MCF 10A (cell line): ENCODE measurements at regions not wholly inside any gene's neighbourhood (a gene's known extent, or its start where the extent isn't known, plus 50 kb on each side); places are given as distances from the start of the nearest gene placed in this dataset.

ENCODE experiments used
- BruUV-seq: library from RNA; stranded (reverse); fragments of 400-500 nt; replicated peaks from 2 replicates; lab custom pipeline; 2021; lab: Mats Ljungman, UMichigan
- CTCF ChIA-PET: fragments of 300-600 bp; sonication (Branson Sonifier 250); formaldehyde crosslinking; extraction: SDS; loops from one replicate; lab custom pipeline; 2021; ENCODE audit warnings: antibody characterized with exemption, inconsistent platforms; lab: Yijun Ruan, JAX
- POLR2A ChIA-PET: fragments of 300-600, 350-650 bp; sonication (Branson Sonifier 250); formaldehyde crosslinking; extraction: SDS; loops from one replicate; lab custom pipeline; 2020; ENCODE audit warnings: antibody characterized with exemption, inconsistent platforms; lab: Yijun Ruan, JAX
- DNase-seq: peaks from one replicate; pipeline ENCODE4 v3.0.0-alpha.2; 2018; ENCODE audit not compliant: unreplicated experiment
- H3K27ac Mint-ChIP-seq: one replicate; pipeline ENCODE4 v1.8.0; 2022; ENCODE audit warnings: mild to moderate bottlenecking, low read depth, mixed read lengths; ENCODE audit not compliant: unreplicated experiment
- H3K27me3 Mint-ChIP-seq: one replicate; pipeline ENCODE4 v1.8.0; 2022; ENCODE audit warnings: mixed read lengths; ENCODE audit not compliant: insufficient read depth, unreplicated experiment
- H3K36me3 Mint-ChIP-seq: one replicate; pipeline ENCODE4 v1.8.0; 2022; ENCODE audit warnings: mild to moderate bottlenecking, moderate library complexity, mixed read lengths; ENCODE audit not compliant: insufficient read depth, unreplicated experiment
- H3K4me1 Mint-ChIP-seq: one replicate; pipeline ENCODE4 v1.8.0; 2022; ENCODE audit warnings: mixed read lengths; ENCODE audit not compliant: insufficient read depth, unreplicated experiment
- H3K4me3 Mint-ChIP-seq: one replicate; pipeline ENCODE4 v1.8.0; 2022; ENCODE audit warnings: mild to moderate bottlenecking, moderate library complexity, mixed read lengths; ENCODE audit not compliant: unreplicated experiment
- H3K9me3 Mint-ChIP-seq: one replicate; pipeline ENCODE4 v1.8.0; 2022; ENCODE audit warnings: mixed read lengths; ENCODE audit not compliant: unreplicated experiment
- CTCF ChIP-seq: fragments of 200-600 bp; IDR thresholded peaks from one replicate; pipeline ENCODE4 v1.8.0; 2022; ENCODE audit warnings: antibody characterized with exemption, mild to moderate bottlenecking; ENCODE audit not compliant: unreplicated experiment
- intact Hi-C: fragments of 100-400 bp; cut with micrococcal nuclease; formaldehyde crosslinking; loops from 2 replicates; pipeline ENCODE4 v1.14.1; 2022

GRCh38 chr6:14824060-14824459, 421.8 kb upstream of the JARID2 start:
- Mint-ChIP-seq H3K36me3 (no peaks in the 10 kb centered on the region), H3K4me3 (no peak overlapping the region), H3K4me1 (peaks cover 9% of the 10 kb centered on the region), H3K27me3 (no peaks in the 10 kb centered on the region), H3K9me3 (no peaks in the 10 kb centered on the region), H3K27ac (no peak overlapping the region)
- intact Hi-C loops, result no loop called here
- DNase-seq, result no peak
- POLR2A ChIA-PET, result interaction anchor here (0.8 kb wide), 1 partner anchor 9 kb away, joined by 3 read pairs; no protein-coding TSS in a partner anchor
- CTCF ChIA-PET, result no interaction called here
- no TSS peak for BruUV-seq
- no peak for TF ChIP-seq CTCF

GRCh38 chr6:14824484-14825275, 421.2 kb upstream of the JARID2 start:
- Mint-ChIP-seq H3K4me3 (no peak overlapping the region), H3K27me3 (no peaks in the 10 kb centered on the region), H3K9me3 (no peaks in the 10 kb centered on the region), H3K36me3 (no peaks in the 10 kb centered on the region), H3K4me1 (peaks cover 2% of the 10 kb centered on the region), H3K27ac (no peak overlapping the region)
- POLR2A ChIA-PET, result interaction anchor here (0.6 kb wide), 1 partner anchor 168 kb away, joined by 4 read pairs; no protein-coding TSS in a partner anchor
- CTCF ChIA-PET, result no interaction called here
- no TSS peak for BruUV-seq
- DNase-seq, result no peak
- intact Hi-C loops, result no loop called here
- TF ChIP-seq CTCF, result no peak

- Mint-ChIP-seq H3K27me3 (no peaks in the 10 kb centered on the region), H3K4me3 (no peak overlapping the region), H3K9me3 (no peaks in the 10 kb centered on the region), H3K36me3 (no peaks in the 10 kb centered on the region), H3K27ac (no peak overlapping the region), H3K4me1 (no peaks in the 10 kb centered on the region)
- intact Hi-C loops, result no loop called here
- no TSS peak for BruUV-seq
- no peak for DNase-seq
- ChIA-PET CTCF (no interaction called here), POLR2A (interaction anchor here (0.7 kb wide), 1 partner anchor 15 kb away, joined by 3 read pairs; no protein-coding TSS in a partner anchor)
- TF ChIP-seq CTCF, result no peak
Measured at GRCh38 chr6:14826456-14826855, 419.4 kb upstream of the JARID2 start.

GRCh38 chr6:14827354-14827753, 418.5 kb upstream of the JARID2 start:
- no peaks in the 10 kb centered on the region for H3K27me3 Mint-ChIP-seq
- POLR2A ChIA-PET, result no interaction called here
- no peak overlapping the region for H3K4me3 Mint-ChIP-seq
- no peaks in the 10 kb centered on the region for H3K36me3 Mint-ChIP-seq
- no peak for TF ChIP-seq CTCF
- intact Hi-C loops, result no loop called here
- CTCF ChIA-PET, result no interaction called here
- no peaks in the 10 kb centered on the region for H3K9me3 Mint-ChIP-seq
- H3K27ac Mint-ChIP-seq, result no peak overlapping the region
- DNase-seq, result no peak
- no peaks in the 10 kb centered on the region for H3K4me1 Mint-ChIP-seq
- BruUV-seq, result no TSS peak
